GM19438 (cell line): ENCODE measurements at regions not wholly inside any gene's neighbourhood (a gene's known extent, or its start where the extent isn't known, plus 50 kb on each side); places are given as distances from the start of the nearest gene placed in this dataset.
"Not testable (repeated sequence)": the region's sequence is repeated elsewhere in the genome, so short reads cannot be mapped to it uniquely, and the experiment has no call there.

Experiments
- ATAC-seq: cut with Tn5 transposase; IDR thresholded peaks from one replicate; pipeline ENCODE4 v1.9.1; 2021; ENCODE audit warnings: low read depth; ENCODE audit not compliant: unreplicated experiment

- ATAC-seq = no peak
These were observed 179.2 kb upstream of the PHACTR1 start for GRCh38 chr6:12537389-12537788.

GRCh38 chr6:12538881-12539357, 177.6 kb upstream of the PHACTR1 start:
- no peak for ATAC-seq

GRCh38 chr6:12542319-12543115, 174.1 kb upstream of the PHACTR1 start:
- ATAC-seq = not testable (repeated sequence)

GRCh38 chr6:12543953-12544352, 172.6 kb upstream of the PHACTR1 start:
- no peak for ATAC-seq

- ATAC-seq = no peak
These were observed 171.6 kb upstream of the PHACTR1 start for GRCh38 chr6:12544821-12545565.

- ATAC-seq = no peak
These were observed 170.8 kb upstream of the PHACTR1 start for GRCh38 chr6:12545619-12546409.

- no peak for ATAC-seq
These were observed 170.1 kb upstream of the PHACTR1 start for GRCh38 chr6:12546410-12547002.

- no peak for ATAC-seq
These were observed 168.0 kb upstream of the PHACTR1 start for GRCh38 chr6:12548526-12548925.

GRCh38 chr6:12549445-12549844, 167.1 kb upstream of the PHACTR1 start:
- not testable (repeated sequence) for ATAC-seq

GRCh38 chr6:12554820-12555219, 161.7 kb upstream of the PHACTR1 start:
- ATAC-seq = not testable (repeated sequence)

GRCh38 chr6:12555267-12555666, 161.3 kb upstream of the PHACTR1 start:
- no peak for ATAC-seq

GRCh38 chr6:12555781-12556180, 160.8 kb upstream of the PHACTR1 start:
- ATAC-seq = no peak

GRCh38 chr6:12557765-12558164, 158.8 kb upstream of the PHACTR1 start:
- ATAC-seq = no peak

GRCh38 chr6:12560315-12560714, 156.3 kb upstream of the PHACTR1 start:
- no peak for ATAC-seq

GRCh38 chr6:12566618-12567123, 149.9 kb upstream of the PHACTR1 start:
- no peak for ATAC-seq

GRCh38 chr6:12567682-12568081, 148.9 kb upstream of the PHACTR1 start:
- ATAC-seq = no peak

- no peak for ATAC-seq
These were observed 146.9 kb upstream of the PHACTR1 start for GRCh38 chr6:12569646-12570045.

GRCh38 chr6:12570461-12571030, 146.0 kb upstream of the PHACTR1 start:
- ATAC-seq = no peak

GRCh38 chr6:12572896-12573827, 143.4 kb upstream of the PHACTR1 start:
- ATAC-seq = no peak
